Calu3 (cell line): ENCODE measurements at regions not wholly inside any gene's neighbourhood (a gene's known extent, or its start where the extent isn't known, plus 50 kb on each side); places are given as distances from the start of the nearest gene placed in this dataset.

Experiments
- BruUV-seq: library from RNA; stranded (reverse); fragments of 400-500 nt; replicated peaks from 2 replicates; lab custom pipeline; 2021; lab: Mats Ljungman, UMichigan
- CTCF ChIA-PET: fragments of 300-600 bp; sonication (Branson Sonifier 250); formaldehyde crosslinking; loops from one replicate; lab custom pipeline; 2022; ENCODE audit warnings: antibody characterized with exemption; lab: Charles Lee
- DNase-seq: peaks from one replicate; pipeline ENCODE4 v3.0.0; 2022
- H3K27ac Mint-ChIP-seq: one replicate; pipeline ENCODE4 v1.8.0; 2022; ENCODE audit warnings: mixed read lengths; ENCODE audit not compliant: unreplicated experiment
- H3K27me3 Mint-ChIP-seq: one replicate; pipeline ENCODE4 v1.8.0; 2022; ENCODE audit warnings: mixed read lengths; ENCODE audit not compliant: unreplicated experiment
- H3K36me3 Mint-ChIP-seq: one replicate; pipeline ENCODE4 v1.8.0; 2022; ENCODE audit warnings: mild to moderate bottlenecking, moderate library complexity, mixed read lengths; ENCODE audit not compliant: insufficient read depth, unreplicated experiment
- H3K4me1 Mint-ChIP-seq: one replicate; pipeline ENCODE4 v1.8.0; 2022; ENCODE audit warnings: mild to moderate bottlenecking, low read depth, mixed read lengths; ENCODE audit not compliant: unreplicated experiment
- H3K4me3 Mint-ChIP-seq: one replicate; pipeline ENCODE4 v1.8.0; 2022; ENCODE audit warnings: mild to moderate bottlenecking, low read depth, moderate library complexity, mixed read lengths; ENCODE audit not compliant: unreplicated experiment
- H3K9me3 Mint-ChIP-seq: one replicate; pipeline ENCODE4 v1.8.0; 2022; ENCODE audit warnings: low read depth, mixed read lengths; ENCODE audit not compliant: unreplicated experiment
- CTCF ChIP-seq: fragments of 200-600 bp; IDR thresholded peaks from one replicate; pipeline ENCODE4 v1.8.0; 2022; ENCODE audit warnings: antibody characterized with exemption; ENCODE audit not compliant: unreplicated experiment
- intact Hi-C: fragments of 100-400 bp; cut with micrococcal nuclease; formaldehyde crosslinking; loops from one replicate; pipeline ENCODE4 v1.10.0; 2022; ENCODE audit not compliant: unreplicated experiment

GRCh38 chr1:204756811-204757210 is 71.3 kb upstream of the LRRN2 start:
- no peak for DNase-seq
- BruUV-seq, result no TSS peak
- CTCF ChIA-PET, result no interaction called here
- no peak for TF ChIP-seq CTCF
- intact Hi-C loops, result no loop called here
- no peak overlapping the region for H3K4me3 Mint-ChIP-seq
- no peaks in the 10 kb centered on the region for H3K9me3 Mint-ChIP-seq
- H3K36me3 Mint-ChIP-seq, result no peaks in the 10 kb centered on the region
- H3K4me1 Mint-ChIP-seq, result no peaks in the 10 kb centered on the region
- no peak overlapping the region for H3K27ac Mint-ChIP-seq
- peaks cover 60% of the 10 kb centered on the region for H3K27me3 Mint-ChIP-seq

DNA sequence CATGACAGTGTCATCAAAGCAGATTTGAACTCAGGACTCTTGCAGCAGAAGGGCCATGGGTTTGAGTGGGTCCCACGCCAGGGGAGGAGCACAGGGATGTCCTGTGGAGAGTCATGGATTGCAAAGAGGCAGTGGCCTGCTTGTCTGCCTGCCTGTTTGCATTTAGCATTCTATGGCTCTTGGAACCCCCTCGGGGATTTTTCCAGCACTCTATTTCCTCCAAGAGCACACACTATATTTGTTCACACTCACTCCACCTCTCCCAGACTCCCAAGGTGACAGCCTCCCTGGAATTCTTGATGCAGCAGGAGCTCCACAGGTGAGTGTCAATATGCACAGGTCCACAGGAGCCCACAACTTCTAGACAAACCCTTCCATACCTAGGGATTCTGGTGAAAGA is 73.1 kb upstream of the LRRN2 start:
- no TSS peak for BruUV-seq
- Mint-ChIP-seq H3K27me3 (peaks cover 58% of the 10 kb centered on the region), H3K27ac (no peak overlapping the region), H3K36me3 (peaks cover 2% of the 10 kb centered on the region), H3K9me3 (no peaks in the 10 kb centered on the region), H3K4me3 (no peak overlapping the region), H3K4me1 (peaks cover 4% of the 10 kb centered on the region)
- no peak for DNase-seq
- TF ChIP-seq CTCF, result no peak
- intact Hi-C loops, result no loop called here
- CTCF ChIA-PET, result no interaction called here

DNA sequence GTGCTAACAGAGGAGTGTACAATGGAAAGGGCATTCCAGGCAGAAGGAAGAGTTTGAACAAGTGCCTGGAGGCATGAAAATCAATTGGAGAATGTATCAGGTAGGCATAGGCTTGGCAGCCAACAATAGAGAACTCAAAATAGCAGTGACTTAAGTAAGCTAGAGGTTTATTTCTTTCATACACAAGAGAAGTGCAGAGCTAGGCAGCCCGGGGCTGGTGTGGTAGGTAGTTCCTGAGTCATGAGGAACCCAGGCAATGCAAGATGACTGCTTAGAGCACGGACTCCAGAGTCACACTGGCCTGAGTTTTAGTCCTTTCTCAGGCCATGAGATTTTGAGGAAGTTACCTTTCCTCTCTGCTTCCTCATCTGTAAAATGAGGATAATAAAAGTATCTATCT is 74.8 kb upstream of the LRRN2 start:
- CTCF ChIA-PET, result interaction anchor here (1.0 to 1.3 kb wide), 3 partner anchors 8 to 13 kb away, joined by 4 to 8 read pairs (median 4); no protein-coding TSS in a partner anchor
- no peak for DNase-seq
- no peaks in the 10 kb centered on the region for H3K9me3 Mint-ChIP-seq
- H3K4me3 Mint-ChIP-seq, result no peak overlapping the region
- H3K27ac Mint-ChIP-seq, result no peak overlapping the region
- no peak for TF ChIP-seq CTCF
- H3K27me3 Mint-ChIP-seq, result peaks cover 57% of the 10 kb centered on the region
- peaks cover 5% of the 10 kb centered on the region for H3K36me3 Mint-ChIP-seq
- H3K4me1 Mint-ChIP-seq, result peaks cover 10% of the 10 kb centered on the region
- BruUV-seq, result no TSS peak
- intact Hi-C loops, result loop anchor here (5.0 kb wide), 1 partner anchor 68 kb away; no protein-coding TSS in a partner anchor

DNA sequence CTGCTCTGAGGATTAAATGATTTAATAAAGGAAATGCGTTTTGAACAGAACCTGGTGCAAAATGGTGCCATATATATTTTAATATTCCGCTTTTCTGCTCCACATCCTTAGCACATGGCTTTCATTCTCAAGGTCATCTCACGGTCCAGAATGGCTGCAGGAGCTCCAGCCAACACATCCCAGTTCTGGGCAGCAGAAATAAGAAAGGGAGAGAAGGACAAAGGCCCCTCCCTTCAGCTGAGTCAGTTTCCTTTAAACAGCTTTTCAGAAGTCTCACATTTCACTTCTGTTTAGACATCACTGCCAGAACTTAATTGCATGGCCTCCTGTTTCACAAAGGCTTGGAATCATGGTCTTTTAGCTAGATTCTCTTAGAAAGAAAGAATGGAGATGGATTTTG is 75.2 kb upstream of the LRRN2 start:
- Mint-ChIP-seq H3K27ac (no peak overlapping the region), H3K27me3 (peaks cover 61% of the 10 kb centered on the region), H3K4me3 (no peak overlapping the region), H3K36me3 (peaks cover 5% of the 10 kb centered on the region), H3K4me1 (peaks cover 10% of the 10 kb centered on the region), H3K9me3 (no peaks in the 10 kb centered on the region)
- intact Hi-C loops, result loop anchor here (5.0 kb wide), 1 partner anchor 68 kb away; no protein-coding TSS in a partner anchor
- DNase-seq, result no peak
- TF ChIP-seq CTCF, result no peak
- BruUV-seq, result no TSS peak
- CTCF ChIA-PET, result interaction anchor here (1.0 to 1.7 kb wide), 3 partner anchors 8 to 46 kb away, joined by 4 to 8 read pairs (median 4); no protein-coding TSS in a partner anchor
